ENCODE measurements at regions not wholly inside any gene's neighbourhood (a gene's known extent, or its start where the extent isn't known, plus 50 kb on each side); places are given as distances from the start of the nearest gene placed in this dataset.

GRCh38 chr9:108724122-108724521, 131.7 kb downstream of the ACTL7B start:
- H3K4me3 ChIP-seq (ENCODE audit: control insufficient read depth in 2 of 3, extremely low read depth in 1 of 3, insufficient read depth in 2 of 3, low read depth in 1 of 3, low read length in 3 of 3), result no peak overlapping the region
- DNase-seq (ENCODE audit: low read depth, low spot score), result no peak
- H3K9me1 ChIP-seq (ENCODE audit: control insufficient read depth, extremely low read depth, insufficient read depth, low read length), result no peaks in the 10 kb centered on the region
- no peaks in the 10 kb centered on the region for H3K9me3 ChIP-seq (ENCODE audit: control insufficient read depth, low read depth, low read length)
- no peak overlapping the region for H3K4me2 ChIP-seq (ENCODE audit: control insufficient read depth, extremely low read depth, insufficient read depth, low read depth, low read length)
- dilution Hi-C loops (cut with MboI; ENCODE audit: extremely low pct_ligation_motif_present, low sequenced_read_pairs), result no loop called here
- no peak for FAIRE-seq
- H4K20me1 ChIP-seq (ENCODE audit: control insufficient read depth, extremely low read depth, insufficient read depth, low read length), result no peaks in the 10 kb centered on the region
- no peaks in the 10 kb centered on the region for H3K27me3 ChIP-seq (ENCODE audit: control insufficient read depth, extremely low read depth, insufficient read depth, low read length)
- no peak overlapping the region for H3K9ac ChIP-seq (ENCODE audit: control insufficient read depth, extremely low read depth, insufficient read depth, low read length)
- peaks cover 5% of the 10 kb centered on the region for H3K4me1 ChIP-seq (ENCODE audit: control insufficient read depth, extremely low read depth, insufficient read depth, low read length)
- no peak overlapping the region for H3K27ac ChIP-seq (ENCODE audit: control insufficient read depth, insufficient read depth, low read length)
- no peak overlapping the region for H2AFZ ChIP-seq (ENCODE audit: control insufficient read depth, low read length)
- no peak for TF ChIP-seq CTCF (optimal IDR thresholded peaks at IDR 0.05 in 1 of 3, IDR thresholded peaks at IDR 0.05 in 1 of 3, conservative IDR thresholded peaks at IDR 0.05 in 1 of 3; ENCODE audit: extremely low read depth in 1 of 3, insufficient read depth in 2 of 3, low read length in 3 of 3)
- no peaks in the 10 kb centered on the region for H3K36me3 ChIP-seq (ENCODE audit: control insufficient read depth in 2 of 2, extremely low read depth in 1 of 2, insufficient read depth in 2 of 2, low read length in 2 of 2)
- no peaks in the 10 kb centered on the region for H3K79me2 ChIP-seq (ENCODE audit: control insufficient read depth, insufficient read depth, low read length)

GRCh38 chr9:108722396-108722795, 133.4 kb downstream of the ACTL7B start:
- Histone ChIP-seq H2AFZ (ENCODE audit: control insufficient read depth, low read length) (peak overlapping the region; percentile 22), H4K20me1 (ENCODE audit: control insufficient read depth, extremely low read depth, insufficient read depth, low read length) (no peaks in the 10 kb centered on the region), H3K4me1 (ENCODE audit: control insufficient read depth, extremely low read depth, insufficient read depth, low read length) (peaks cover 5% of the 10 kb centered on the region), H3K36me3 (ENCODE audit: control insufficient read depth in 2 of 2, extremely low read depth in 1 of 2, insufficient read depth in 2 of 2, low read length in 2 of 2) (no peaks in the 10 kb centered on the region), H3K9ac (ENCODE audit: control insufficient read depth, extremely low read depth, insufficient read depth, low read length) (no peak overlapping the region), H3K4me2 (ENCODE audit: control insufficient read depth, extremely low read depth, insufficient read depth, low read depth, low read length) (no peak overlapping the region), H3K4me3 (ENCODE audit: control insufficient read depth in 2 of 3, extremely low read depth in 1 of 3, insufficient read depth in 2 of 3, low read depth in 1 of 3, low read length in 3 of 3) (no peak overlapping the region), H3K27me3 (ENCODE audit: control insufficient read depth, extremely low read depth, insufficient read depth, low read length) (no peaks in the 10 kb centered on the region), H3K9me3 (ENCODE audit: control insufficient read depth, low read depth, low read length) (no peaks in the 10 kb centered on the region), H3K27ac (ENCODE audit: control insufficient read depth, insufficient read depth, low read length) (no peak overlapping the region), H3K79me2 (ENCODE audit: control insufficient read depth, insufficient read depth, low read length) (no peaks in the 10 kb centered on the region), H3K9me1 (ENCODE audit: control insufficient read depth, extremely low read depth, insufficient read depth, low read length) (no peaks in the 10 kb centered on the region)
- dilution Hi-C loops (cut with MboI; ENCODE audit: extremely low pct_ligation_motif_present, low sequenced_read_pairs), result no loop called here
- TF ChIP-seq CTCF (optimal IDR thresholded peaks at IDR 0.05 in 1 of 3, IDR thresholded peaks at IDR 0.05 in 1 of 3, conservative IDR thresholded peaks at IDR 0.05 in 1 of 3; ENCODE audit: extremely low read depth in 1 of 3, insufficient read depth in 2 of 3, low read length in 3 of 3) (peak in 2 of 3 experiments; percentile 20 to 33), EZH2 (IDR thresholded peaks at IDR 0.05; ENCODE audit: low read length) (no peak)
- FAIRE-seq (no peak), DNase-seq (ENCODE audit: low read depth, low spot score) (no peak)

Data from keratinocyte (primary cell).